Transverse colon (tissue), 4 donors: ENCODE measurements at regions not wholly inside any gene's neighbourhood (a gene's known extent, or its start where the extent isn't known, plus 50 kb on each side); places are given as distances from the start of the nearest gene placed in this dataset.
"Not testable (repeated sequence)": the region's sequence is repeated elsewhere in the genome, so short reads cannot be mapped to it uniquely, and the experiment has no call there.

ENCODE experiments used
- DNase-seq: peaks from one replicate; pipeline ENCODE4 v3.0.0-alpha.2; 2019
- H3K27ac ChIP-seq, 4 donors: fragments of 200-600 bp; sonication (generic); 2 replicates each; pipeline ENCODE4 v1.5.1; 2016 to 2018; ENCODE audit warnings: inconsistent platforms in 4 of 4
- H3K27me3 ChIP-seq: fragments of 200-600 bp; sonication (generic); 2 replicates; pipeline ENCODE4 v1.5.1; 2017; ENCODE audit warnings: inconsistent platforms
- H3K36me3 ChIP-seq, 4 donors: fragments of 200-600 bp; sonication (generic); 2 replicates each; pipeline ENCODE4 v1.5.1; 2017 to 2019; ENCODE audit warnings: inconsistent platforms in 4 of 4
- H3K4me1 ChIP-seq, 4 donors: fragments of 200-600 bp; sonication (generic); 2 replicates each; pipeline ENCODE4 v1.5.1; 2017 to 2020; ENCODE audit warnings: inconsistent platforms in 4 of 4
- H3K4me3 ChIP-seq, 4 donors: fragments of 200-600 bp; sonication (generic); 1 replicate in 1 of 4; 2 replicates in 3 of 4; pipeline versions ENCODE4 v1.5.1 to v1.6.1; 2017 to 2019; ENCODE audit warnings: inconsistent platforms in 4 of 4
- H3K9me3 ChIP-seq, 2 donors: fragments of 200-600 bp; sonication (generic); 2 replicates each; pipeline ENCODE4 v1.5.1; 2017 to 2019; ENCODE audit warnings: inconsistent platforms in 2 of 2
- CTCF ChIP-seq, 5 experiments: fragments of 200-600 bp in 3 of 5; fragments of 450-650 bp in 2 of 5; sonication (generic) in 3 of 5; IDR thresholded peaks; 1 replicate in 2 of 5; 2 replicates in 3 of 5; pipeline ENCODE4 v1.5.1; 2016 to 2017; ENCODE audit warnings: antibody characterized with exemption in 5 of 5, inconsistent platforms in 3 of 5, mild to moderate bottlenecking in 2 of 5, moderate library complexity in 1 of 5
- EP300 ChIP-seq: sonication (generic); formaldehyde crosslinking; IDR thresholded peaks from one replicate; pipeline ENCODE4 v1.6.1; 2017; ENCODE audit warnings: antibody characterized with exemption, low read depth
- POLR2A ChIP-seq: fragments of 450-650 bp; IDR thresholded peaks from one replicate; pipeline ENCODE4 v1.6.1; 2016; ENCODE audit warnings: antibody characterized with exemption, mild to moderate bottlenecking, moderate library complexity
- POLR2AphosphoS5 ChIP-seq, 3 donors: sonication (generic); formaldehyde crosslinking; IDR thresholded peaks; one replicate each; pipeline ENCODE4 v1.6.1; 2016; ENCODE audit warnings: antibody characterized with exemption in 3 of 3
- WGBS, 2 donors: methylation state at CpG; one replicate each; pipeline ENCODE4 v1.1.5; 2018; ENCODE audit warnings: low coverage in 1 of 2; 5-methylcytosine and 5-hydroxymethylcytosine counted together
- in situ Hi-C, 4 donors: fragments of 200-750 bp; cut with MboI; loops; one replicate each; pipeline versions ENCODE4 v1.15.0 to v1.15.1; 2017; ENCODE audit warnings: low sequenced_read_pairs in 3 of 4, low pct_ligation_motif_present in 1 of 4, low pct_unique_long_range_greater_than_20kb in 1 of 4
- intact Hi-C: fragments of 100-400 bp; cut with DNase I; formaldehyde crosslinking; loops from one replicate; pipeline ENCODE4 v1.15.1; 2023; ENCODE audit warnings: low total_unique reads

- no peak overlapping the region for H3K4me3 ChIP-seq
- intact Hi-C loops (no loop called here), in situ Hi-C loops (no loop called here)
- no peaks in the 10 kb centered on the region for H3K27me3 ChIP-seq
- H3K9me3 ChIP-seq: no peaks in the 10 kb centered on the region
- WGBS, 2 donors: 84 to 94% methylated on average over 2 to 5 of the region's 5 CpGs
- H3K36me3 ChIP-seq: no peaks in the 10 kb centered on the region
- no peak overlapping the region for H3K27ac ChIP-seq
- TF ChIP-seq POLR2A (no peak), POLR2AphosphoS5 (IDR thresholded peaks at IDR 0.05) (no peak), CTCF (IDR thresholded peaks at IDR 0.05) (no peak), EP300 (no peak)
- no peak for DNase-seq
- H3K4me1 ChIP-seq: no peaks in the 10 kb centered on the region
Measured at GRCh38 chr2:185393091-185393490, 345.5 kb upstream of the FSIP2 start.

GRCh38 chr2:185402474-185402873 lies 336.1 kb upstream of the FSIP2 start:
- 75 to 79% methylated on average over 1 of the region's 1 CpG for WGBS, 2 donors
- Histone ChIP-seq H3K27me3 (no peaks in the 10 kb centered on the region), H3K9me3 (no peaks in the 10 kb centered on the region), H3K36me3 (no peaks in the 10 kb centered on the region), H3K27ac (no peak overlapping the region), H3K4me3 (no peak overlapping the region), H3K4me1 (no peaks in the 10 kb centered on the region)
- DNase-seq: no peak
- intact Hi-C loops: no loop called here
- in situ Hi-C loops: no loop called here
- TF ChIP-seq CTCF (IDR thresholded peaks at IDR 0.05) (no peak), POLR2AphosphoS5 (IDR thresholded peaks at IDR 0.05) (no peak), EP300 (no peak), POLR2A (no peak)

- no peaks in the 10 kb centered on the region for H3K27me3 ChIP-seq
- WGBS, 2 donors: 20 to 33% methylated on average over 2 of the region's 2 CpGs
- TF ChIP-seq POLR2AphosphoS5 (IDR thresholded peaks at IDR 0.05): no peak
- no peak for TF ChIP-seq EP300
- TF ChIP-seq POLR2A: no peak
- no peak for TF ChIP-seq CTCF (IDR thresholded peaks at IDR 0.05)
- no peaks in the 10 kb centered on the region for H3K36me3 ChIP-seq
- no peak overlapping the region for H3K4me3 ChIP-seq
- in situ Hi-C loops: no loop called here
- no peaks in the 10 kb centered on the region for H3K4me1 ChIP-seq
- no peaks in the 10 kb centered on the region for H3K9me3 ChIP-seq
- no peak for DNase-seq
- intact Hi-C loops: no loop called here
- H3K27ac ChIP-seq: no peak overlapping the region
Measured at GRCh38 chr2:185404578-185404977, 334.0 kb upstream of the FSIP2 start.

GRCh38 chr2:185417111-185417510 lies 321.5 kb upstream of the FSIP2 start:
- Histone ChIP-seq H3K27ac (no peak overlapping the region), H3K4me1 (no peaks in the 10 kb centered on the region), H3K27me3 (no peaks in the 10 kb centered on the region), H3K4me3 (no peak overlapping the region), H3K36me3 (no peaks in the 10 kb centered on the region), H3K9me3 (no peaks in the 10 kb centered on the region)
- TF ChIP-seq POLR2AphosphoS5 (IDR thresholded peaks at IDR 0.05) (no peak), EP300 (no peak), POLR2A (no peak)
- DNase-seq: no peak
- intact Hi-C loops: no loop called here
- in situ Hi-C loops: no loop called here
- 95% methylated on average over 3 of the region's 3 CpGs; no CpG with 5 or more reads in 1 of the 2 donors for WGBS, 2 donors

- in situ Hi-C loops: no loop called here
Measured at GRCh38 chr2:185417688-185418087, 320.9 kb upstream of the FSIP2 start.

GRCh38 chr2:185424958-185425629 lies 313.5 kb upstream of the FSIP2 start:
- peak; percentile 7 for DNase-seq
- WGBS, 2 donors: 57 to 71% methylated on average over 10 to 32 of the region's 33 CpGs
- intact Hi-C loops, H3K4me1 ChIP-seq, H3K36me3 ChIP-seq, H3K27ac ChIP-seq, in situ Hi-C loops, H3K9me3 ChIP-seq, H3K27me3 ChIP-seq: not testable (repeated sequence)
- H3K4me3 ChIP-seq: peak overlapping the region in 1 of 4 donors; percentile 24

More at GRCh38 chr2:185417688-185418087, 320.9 kb upstream of the FSIP2 start:
- Histone ChIP-seq H3K9me3 (no peaks in the 10 kb centered on the region), H3K4me1 (no peaks in the 10 kb centered on the region), H3K36me3 (no peaks in the 10 kb centered on the region), H3K4me3 (no peak overlapping the region), H3K27me3 (no peaks in the 10 kb centered on the region), H3K27ac (no peak overlapping the region)
- TF ChIP-seq CTCF (IDR thresholded peaks at IDR 0.05): no peak
- no peak for TF ChIP-seq EP300
- TF ChIP-seq POLR2AphosphoS5 (IDR thresholded peaks at IDR 0.05): no peak
- TF ChIP-seq POLR2A: no peak
- intact Hi-C loops: no loop called here
- no peak for DNase-seq
